Superior temporal gyrus (tissue), 1 donor: ENCODE measurements at regions not wholly inside any gene's neighbourhood (a gene's known extent, or its start where the extent isn't known, plus 50 kb on each side); places are given as distances from the start of the nearest gene placed in this dataset.
A peak's percentile ranks its signal among the peaks of the same experiment; 100 is the strongest.

Experiments used
- DNase-seq: peaks from one replicate; pipeline ENCODE4 v3.0.0-alpha.2; 2016; ENCODE audit errors: extremely low spot score

- DNase-seq: no peak
Measured at GRCh38 chr13:85896516-85897450, 97.6 kb upstream of the SLITRK6 start.

GRCh38 chr13:85887406-85887805 is 88.2 kb upstream of the SLITRK6 start:
- no peak for DNase-seq

- no peak for DNase-seq
Measured at GRCh38 chr13:85879014-85879413, 79.8 kb upstream of the SLITRK6 start.

GRCh38 chr13:85864963-85865530 is 65.8 kb upstream of the SLITRK6 start:
- DNase-seq: peak; percentile 40

- DNase-seq: no peak
Measured at GRCh38 chr13:85853901-85854663, 54.9 kb upstream of the SLITRK6 start.

- DNase-seq: no peak
Measured at GRCh38 chr13:85853161-85853894, 54.1 kb upstream of the SLITRK6 start.
